AG20443 (cell line): ENCODE measurements at regions not wholly inside any gene's neighbourhood (a gene's known extent, or its start where the extent isn't known, plus 50 kb on each side); places are given as distances from the start of the nearest gene placed in this dataset.
A peak's percentile ranks its signal among the peaks of the same experiment; 100 is the strongest.

Source experiments
- DNase-seq: peaks from one replicate; pipeline ENCODE4 v3.0.0; 2012; ENCODE audit warnings: low spot score, mixed read lengths

DNA sequence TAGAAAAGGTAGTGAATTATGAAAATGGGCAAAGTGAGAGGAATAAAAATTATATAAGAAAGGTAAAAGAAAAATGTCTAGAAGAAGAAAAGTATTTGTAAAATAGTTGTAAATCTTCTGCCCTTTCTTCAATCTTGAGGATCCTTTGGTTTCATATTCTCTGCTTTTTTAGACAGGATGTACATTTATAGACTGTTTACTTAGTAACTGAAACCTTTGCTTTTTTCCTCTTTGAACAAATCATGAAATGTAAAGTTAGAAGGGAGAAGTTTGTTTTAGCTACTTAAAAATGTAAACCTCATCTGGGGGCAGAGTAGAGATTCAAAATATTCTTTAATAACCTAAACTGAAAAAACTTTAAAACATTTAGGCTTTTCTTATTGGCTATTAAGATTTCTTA lies 150.4 kb upstream of the ITGA4 start:
- DNase-seq: no peak

DNA sequence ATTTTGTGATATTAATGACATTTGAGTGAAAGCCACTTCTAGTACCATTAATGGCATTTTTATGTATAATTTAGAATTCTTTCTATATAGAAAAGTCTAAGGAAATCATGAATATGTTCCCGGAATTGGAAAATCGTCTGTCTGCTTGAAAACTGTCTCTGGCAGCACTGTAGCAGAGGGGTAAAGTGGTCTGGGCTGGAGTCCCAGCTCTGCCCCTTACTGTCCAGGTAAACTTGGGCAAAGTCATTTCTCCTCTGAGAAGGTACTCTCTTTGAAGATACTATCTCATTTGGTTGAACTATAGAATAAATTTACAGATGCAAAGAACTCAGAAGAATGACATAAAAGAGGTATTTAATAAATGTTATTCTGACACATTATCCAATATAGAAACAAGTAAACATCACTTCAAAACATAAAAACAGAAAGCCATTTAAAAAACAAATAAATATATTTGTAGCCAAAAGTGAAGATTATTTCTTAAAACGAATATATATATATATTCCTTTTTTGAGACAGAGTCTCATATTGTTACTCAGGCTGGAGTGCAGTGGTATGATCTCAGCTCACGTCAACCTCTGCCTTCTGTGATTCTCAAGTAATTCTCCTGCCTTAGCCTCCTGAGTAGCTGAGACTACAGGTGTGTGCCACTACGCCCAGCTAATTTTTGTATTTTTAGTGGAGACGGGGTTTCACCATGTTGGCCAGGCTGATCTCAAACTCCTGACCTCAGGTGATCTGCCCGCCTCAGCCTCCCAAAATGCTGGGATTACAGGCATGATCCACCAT lies 149.8 kb upstream of the ITGA4 start:
- DNase-seq: no peak

DNA sequence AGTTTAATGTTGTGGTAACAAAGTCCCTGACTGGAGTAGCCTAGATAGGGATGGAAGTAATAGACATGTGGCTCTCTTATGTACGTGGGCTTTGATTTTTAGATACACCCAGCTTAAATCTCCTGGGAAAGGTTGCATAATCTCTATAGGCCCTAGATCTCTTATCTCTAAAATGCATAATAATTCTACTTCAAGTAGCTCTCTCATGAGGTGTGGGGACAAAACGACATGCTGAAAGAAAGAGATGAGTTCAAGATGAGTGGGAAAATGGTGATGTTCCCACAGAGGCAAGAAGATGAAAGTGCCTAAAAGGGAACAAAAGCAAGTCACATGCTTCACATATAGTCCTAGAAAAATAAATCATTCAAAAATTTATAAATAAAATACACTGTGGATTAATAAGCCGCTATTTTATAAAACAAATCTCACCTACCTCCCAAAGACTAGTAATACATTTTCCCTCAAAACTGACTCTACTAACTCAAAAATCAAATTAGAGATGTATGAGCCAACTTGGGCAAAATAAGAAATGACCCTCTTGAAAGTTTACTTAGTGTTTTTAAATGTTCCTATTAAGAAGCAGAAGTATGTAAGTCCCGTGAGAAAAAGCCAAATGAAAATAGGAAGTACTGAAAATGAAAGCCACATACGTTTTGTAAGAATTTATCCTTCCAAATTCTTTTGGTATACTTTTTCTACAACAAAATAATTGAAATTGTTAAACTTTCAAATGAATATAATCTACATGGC lies 148.2 kb upstream of the ITGA4 start:
- no peak for DNase-seq

DNA sequence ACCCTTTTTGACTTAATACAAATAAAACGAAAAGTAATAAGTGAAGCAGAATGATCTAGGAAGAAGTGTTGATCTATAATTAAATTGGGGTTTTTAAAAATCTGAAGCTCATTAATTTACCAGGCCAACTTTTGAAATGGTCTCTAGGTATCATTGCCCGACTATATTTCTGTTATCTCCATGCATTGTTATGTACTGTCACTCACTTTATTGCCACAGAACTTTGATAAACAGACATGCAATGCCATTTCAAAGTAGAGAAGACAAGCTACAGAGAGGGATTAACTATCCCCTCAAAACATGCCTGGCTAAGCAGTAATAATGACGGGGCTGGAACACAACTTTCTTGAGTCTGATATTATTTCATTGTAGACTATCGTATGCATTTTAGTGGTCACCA lies 147.6 kb upstream of the ITGA4 start:
- DNase-seq: no peak

DNA sequence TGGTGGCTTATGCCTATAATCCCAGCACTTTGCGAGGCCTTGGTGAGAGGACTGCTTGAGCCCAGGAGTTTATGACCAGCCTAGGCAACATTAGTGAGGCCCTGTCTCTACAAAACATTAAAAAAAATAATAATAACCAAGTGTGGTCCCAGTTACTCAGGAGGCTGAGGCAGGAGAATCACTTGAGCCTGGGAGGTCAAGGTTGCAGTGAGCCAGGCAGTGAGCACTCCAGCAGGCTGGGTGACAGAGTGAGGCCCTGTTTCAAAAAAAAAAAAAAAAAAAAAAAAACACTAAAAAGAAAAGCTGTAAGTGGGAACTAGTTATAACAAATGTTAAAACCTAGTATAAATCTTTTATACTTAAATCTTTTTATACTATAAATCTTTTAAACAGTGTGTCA lies 146.2 kb upstream of the ITGA4 start:
- no peak for DNase-seq

DNA sequence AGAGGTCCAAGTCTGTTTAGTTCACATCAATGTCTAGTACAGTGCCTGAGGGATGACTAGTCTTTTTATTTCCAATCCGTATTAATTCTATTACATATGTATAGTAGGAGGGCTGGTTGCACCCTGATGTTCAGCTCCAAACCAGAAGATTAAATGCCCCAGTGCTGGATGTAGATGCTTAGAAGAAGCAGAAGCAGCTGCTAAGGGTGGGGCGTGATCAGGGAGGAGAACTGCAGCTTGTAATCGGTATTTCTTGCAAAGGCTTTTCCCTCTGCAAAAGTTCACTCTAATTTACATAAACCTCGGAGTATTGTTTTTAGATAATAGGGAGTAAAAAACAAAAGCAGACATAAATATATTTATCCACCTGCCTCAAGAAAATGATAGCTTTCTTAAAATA lies 145.3 kb upstream of the ITGA4 start:
- DNase-seq: no peak

DNA sequence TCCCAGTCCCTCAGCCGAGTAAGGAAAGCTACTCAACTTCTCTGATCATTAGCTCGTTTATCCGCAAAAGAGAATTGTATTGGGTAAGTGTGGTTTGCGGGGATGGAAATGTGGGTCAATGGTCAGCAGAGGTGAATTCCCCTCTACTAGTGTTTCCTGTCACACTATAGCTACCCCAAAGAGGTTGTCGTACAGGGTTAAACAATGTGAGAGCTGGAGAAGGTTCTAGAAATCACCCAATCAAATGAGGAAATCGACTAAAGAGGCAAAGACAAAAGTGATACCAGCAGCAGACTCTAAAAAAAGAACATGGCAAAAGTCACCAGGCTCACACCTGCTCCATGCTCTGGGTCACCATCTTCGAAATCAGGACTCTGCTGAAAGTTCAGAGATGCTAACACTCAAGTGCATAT lies 144.7 kb upstream of the ITGA4 start:
- no peak for DNase-seq

DNA sequence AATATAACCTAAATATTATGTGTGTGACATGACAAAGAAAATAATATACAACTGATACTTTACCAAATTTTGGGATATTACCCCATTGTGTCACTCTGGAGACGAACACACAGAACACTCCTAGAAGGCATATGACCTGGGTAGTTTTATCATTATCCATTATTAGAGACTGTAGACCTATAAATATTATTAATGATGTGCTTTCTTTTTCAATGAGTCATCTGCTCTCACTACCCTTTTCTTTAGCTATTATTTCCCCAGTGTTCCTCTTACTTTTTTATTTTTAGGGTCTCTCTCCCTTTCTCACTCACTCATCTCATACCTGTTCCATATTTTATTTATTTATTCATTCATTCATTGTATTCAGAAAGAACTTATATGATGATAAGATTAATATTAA lies 143.3 kb upstream of the ITGA4 start:
- DNase-seq: no peak

DNA sequence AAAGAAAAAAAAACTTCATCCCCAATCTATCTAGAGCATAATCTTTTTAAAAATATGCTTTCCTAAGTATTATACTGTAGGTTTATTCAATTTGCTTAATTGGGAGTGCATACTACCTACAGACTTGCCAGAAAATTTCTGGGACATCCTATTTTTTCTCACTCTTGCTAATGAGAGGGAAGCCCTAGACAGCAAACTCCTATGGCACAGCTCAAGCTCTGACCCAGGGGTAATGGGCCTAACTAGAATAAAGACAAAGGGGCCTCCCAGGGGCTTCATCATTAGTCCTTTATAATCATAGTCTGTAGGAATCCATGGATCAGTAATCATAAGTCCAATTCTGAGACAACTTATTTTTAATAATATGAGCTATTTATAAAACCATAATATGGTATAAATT lies 142.6 kb upstream of the ITGA4 start:
- DNase-seq: no peak

DNA sequence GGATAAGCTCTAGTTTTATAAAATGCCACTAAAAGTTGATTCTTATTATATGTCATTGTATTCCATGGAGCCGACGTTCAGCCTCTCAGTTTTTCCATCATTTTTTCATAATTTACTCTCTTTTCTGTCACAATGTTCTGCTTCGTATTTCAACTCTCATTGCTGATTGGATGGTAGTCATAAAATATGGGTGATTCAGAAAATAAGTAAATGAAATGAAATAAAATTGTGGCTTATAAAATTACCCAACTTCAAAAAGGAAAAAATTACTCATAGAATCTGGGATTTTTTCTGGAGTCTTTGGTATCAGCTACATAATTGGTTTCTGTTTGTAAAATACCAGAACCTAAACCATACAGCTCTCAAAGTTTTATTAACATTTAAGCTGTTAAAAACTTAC lies 139.7 kb upstream of the ITGA4 start:
- DNase-seq: peak; percentile 19

DNA sequence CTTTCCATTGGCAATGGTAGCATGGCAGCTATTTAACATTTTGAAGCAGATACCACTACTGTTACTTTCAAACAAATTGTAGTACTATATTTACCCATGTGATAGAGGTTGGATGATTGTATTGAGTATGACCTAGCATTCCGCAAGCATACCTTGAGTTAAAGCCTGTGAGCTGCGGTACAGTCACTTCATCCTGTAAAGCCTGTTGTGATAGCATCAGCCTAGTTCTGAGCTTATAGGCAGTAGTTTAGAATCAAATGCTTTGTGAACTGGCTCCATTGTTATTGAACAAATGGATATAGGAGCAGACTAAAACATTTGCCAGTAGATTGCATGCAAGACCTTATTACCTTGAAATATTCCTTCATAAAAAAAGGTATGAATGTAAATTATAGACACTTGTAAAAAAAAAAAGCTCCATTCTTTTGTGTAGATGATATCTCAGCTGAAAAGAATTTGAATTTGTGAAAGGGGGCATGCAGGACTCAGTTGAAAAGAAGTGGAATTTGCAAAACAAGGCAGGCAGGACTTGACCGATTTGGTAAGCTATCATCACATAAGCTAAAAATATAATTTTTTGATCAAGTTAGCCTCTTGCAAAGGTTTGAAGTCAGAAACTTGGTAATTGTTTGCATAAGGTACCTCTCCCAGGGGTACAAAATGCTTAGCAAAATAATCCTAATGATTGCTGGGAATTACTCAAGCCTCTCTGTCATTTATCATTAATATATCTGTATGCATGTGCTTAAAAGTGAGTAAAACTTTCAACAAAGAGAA lies 138.5 kb upstream of the ITGA4 start:
- no peak for DNase-seq

DNA sequence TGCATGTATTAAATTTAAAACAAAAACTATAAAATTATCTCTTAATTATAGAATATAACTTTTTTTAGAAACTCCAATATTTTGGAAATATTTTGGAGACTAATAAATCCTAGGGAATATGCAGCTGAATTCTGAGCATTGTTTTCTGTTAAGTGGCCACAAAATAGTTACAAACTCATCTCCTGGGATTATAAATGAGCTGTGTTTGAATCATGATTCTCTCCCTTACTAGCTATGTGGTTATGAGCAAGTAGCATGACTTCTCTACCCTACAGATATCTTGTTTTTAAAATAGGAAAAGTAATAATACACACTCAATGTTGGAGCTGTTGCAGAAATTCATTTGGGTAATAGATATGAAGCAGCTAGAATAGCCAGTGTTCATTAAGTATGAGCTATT lies 137.9 kb upstream of the ITGA4 start:
- peak; percentile 21 for DNase-seq

DNA sequence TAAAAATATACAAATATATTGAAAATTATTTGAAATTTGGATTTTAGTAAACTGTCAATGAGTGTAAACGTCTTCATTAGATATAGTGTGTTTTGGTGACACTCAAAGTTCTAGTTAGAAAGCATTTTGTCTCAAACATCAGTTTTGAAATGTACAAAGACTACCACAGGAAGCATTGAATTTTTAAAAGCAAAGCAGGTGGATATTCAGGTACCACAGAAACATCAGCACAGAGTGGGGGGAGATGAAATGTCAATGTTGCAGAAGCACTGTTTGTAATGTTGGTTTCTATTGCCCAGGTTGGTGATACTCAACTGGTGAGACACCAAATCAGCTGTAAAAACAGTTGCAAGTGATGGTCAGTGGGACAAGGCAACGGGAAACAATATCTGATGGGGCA lies 136.5 kb upstream of the ITGA4 start:
- no peak for DNase-seq

DNA sequence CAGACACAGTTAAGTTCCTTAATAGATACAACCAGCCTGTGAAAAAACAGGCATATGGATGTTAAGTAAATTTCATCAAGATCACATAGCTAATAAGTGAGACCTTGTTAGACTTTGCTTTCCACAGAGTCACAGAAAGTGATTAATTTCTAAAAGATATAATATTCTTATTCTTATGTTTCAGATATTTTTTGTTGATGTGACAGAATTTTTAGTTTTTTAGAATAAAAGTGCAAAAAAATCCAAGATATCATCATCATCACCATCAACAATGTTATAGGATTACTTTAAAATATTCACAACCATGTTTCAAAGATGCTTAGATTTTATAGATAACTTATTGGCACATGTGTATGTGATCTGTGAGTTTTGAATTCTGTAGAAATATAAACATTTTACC lies 132.3 kb upstream of the ITGA4 start:
- no peak for DNase-seq

DNA sequence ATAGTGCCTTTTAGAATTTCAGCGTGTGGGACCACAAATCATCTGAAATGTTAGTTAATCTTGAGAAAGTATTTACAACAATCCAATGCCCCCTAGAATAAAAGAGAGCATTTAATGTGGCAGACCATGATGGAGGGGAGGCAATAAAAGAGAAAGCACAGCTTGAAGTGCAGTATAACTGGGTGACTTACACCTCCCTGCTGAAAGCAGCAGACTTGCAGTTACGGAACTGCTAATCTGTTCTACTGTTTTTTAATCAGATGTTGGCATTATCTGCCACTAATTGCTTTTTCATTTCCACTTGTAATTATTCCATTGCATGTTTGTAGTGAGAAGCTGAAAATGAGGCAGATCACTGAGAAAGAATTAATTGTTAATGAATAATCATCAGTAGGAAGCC lies 130.5 kb upstream of the ITGA4 start:
- no peak for DNase-seq

DNA sequence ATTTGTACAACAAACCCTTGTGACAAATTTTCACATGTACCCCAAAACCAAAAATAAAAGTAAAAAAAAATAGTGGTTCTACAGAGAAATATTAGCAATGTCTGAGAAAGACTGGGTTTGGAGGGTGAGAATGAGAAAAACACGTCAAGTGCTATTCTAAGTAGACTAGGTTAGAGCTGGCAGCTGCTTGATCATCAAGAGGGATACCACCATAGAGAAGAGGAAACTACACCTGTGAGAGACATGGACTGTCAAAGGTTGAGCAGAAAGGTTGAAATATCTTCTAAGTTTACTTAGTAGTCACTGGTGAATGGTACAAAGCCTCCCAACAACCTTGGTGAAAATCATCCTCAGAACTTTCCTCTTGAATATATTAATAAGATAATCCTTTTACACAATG lies 126.9 kb upstream of the ITGA4 start:
- DNase-seq: no peak

DNA sequence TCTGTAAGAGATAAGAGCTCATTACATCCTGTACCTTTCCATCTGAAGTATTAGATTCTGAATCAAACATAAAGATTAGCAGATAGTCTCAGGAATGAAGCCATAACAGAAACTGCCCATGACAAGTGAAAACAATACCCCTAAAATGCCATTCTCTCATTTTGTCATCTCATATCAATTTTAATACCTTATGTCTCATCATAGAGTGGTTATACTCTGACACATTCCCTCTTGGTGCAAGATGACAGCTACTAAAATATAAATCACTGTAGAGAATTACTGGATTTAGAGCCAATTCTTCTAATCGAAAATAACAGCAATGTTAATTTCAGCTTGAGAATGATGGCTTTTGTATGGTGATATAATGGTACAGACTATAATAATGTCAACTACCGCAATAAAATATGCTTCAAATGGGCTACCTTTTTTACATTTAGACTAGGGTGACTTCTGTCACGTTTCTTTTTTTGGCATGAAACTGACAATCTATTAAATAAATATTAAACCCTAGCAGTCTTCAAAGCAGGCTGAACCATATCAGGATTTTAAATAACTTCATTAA lies 125.1 kb upstream of the ITGA4 start:
- DNase-seq: no peak

DNA sequence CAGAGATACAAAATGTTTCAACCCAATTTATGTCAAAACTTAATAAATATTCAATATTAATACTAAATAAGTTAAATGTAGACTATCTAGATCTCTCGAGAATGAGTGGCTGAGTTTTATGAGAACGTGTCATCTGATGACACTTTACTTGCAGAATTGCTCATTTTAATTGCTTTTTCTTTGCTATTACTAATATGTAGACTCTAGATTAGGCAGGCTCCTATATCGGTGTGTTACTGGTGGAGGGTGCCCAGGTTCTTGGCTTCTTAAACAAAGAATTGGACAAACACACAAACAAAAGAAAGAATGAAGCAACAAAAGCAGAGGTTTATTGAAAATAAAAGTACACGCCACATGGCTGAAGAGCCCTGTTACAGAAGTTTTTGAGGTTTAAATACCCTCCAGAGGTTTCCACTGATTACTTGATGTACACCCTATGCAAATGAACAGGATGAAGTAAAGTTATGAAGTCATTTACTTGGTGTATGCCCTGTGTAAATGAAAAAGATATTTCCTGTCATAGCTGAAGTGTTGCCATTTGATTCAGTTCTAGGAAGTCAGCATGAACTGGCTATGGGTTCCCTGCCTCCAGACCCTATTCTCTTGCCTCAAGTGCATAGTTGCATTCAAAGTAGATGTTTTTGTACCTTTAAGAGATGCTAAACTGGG lies 122.9 kb upstream of the ITGA4 start:
- DNase-seq: no peak

DNA sequence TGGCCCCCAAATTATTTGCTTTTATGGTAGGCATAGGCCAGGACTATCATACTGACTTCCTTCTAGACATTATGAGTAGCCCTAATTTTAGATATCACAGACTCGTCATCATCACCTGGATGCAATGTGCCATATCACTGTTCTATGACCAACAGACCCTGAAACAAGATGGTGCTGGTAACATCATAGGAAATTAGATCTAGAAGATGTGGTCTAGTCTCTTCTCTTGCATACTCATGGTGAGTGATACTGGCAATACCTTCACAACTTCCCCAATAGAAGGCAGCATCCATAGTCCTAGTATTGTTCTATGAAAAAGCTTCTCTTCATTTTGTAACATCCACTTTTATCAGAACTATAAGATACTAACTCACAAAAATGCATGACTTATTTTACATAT lies 116.3 kb upstream of the ITGA4 start:
- DNase-seq: no peak

DNA sequence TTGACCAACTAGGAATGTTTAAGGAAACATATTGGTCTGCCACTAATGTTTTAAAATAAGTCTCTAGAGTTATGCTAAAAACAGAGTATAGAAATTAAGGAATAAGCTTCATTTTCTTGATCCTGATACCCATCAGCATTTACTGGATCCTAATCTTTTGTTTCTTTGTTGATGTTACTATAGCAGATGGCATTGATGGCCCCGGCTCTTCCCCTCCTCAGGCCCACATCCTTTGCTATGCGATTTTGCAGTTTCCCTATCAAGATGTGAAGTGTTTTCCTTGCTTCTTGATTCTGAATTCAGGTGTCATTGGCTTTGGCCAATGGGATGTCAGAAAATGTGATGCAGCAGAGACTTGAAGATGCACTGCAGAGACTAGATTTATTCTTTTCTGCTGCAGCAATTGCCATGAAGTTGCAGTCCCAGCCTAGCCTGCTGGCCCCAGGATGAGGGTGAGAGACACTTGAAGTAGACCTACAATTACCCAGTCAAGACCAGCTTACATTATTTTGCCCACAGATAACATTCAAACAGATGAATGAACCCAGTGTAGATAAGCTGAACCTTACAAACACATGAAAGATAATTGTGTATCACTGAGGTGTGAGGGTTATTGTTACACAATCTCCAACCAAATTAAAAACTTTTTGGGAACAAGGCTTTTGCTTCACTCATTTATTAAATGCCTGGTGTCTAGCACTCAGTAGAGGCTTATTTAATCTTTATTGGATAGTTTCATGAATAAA lies 115.2 kb upstream of the ITGA4 start:
- no peak for DNase-seq

DNA sequence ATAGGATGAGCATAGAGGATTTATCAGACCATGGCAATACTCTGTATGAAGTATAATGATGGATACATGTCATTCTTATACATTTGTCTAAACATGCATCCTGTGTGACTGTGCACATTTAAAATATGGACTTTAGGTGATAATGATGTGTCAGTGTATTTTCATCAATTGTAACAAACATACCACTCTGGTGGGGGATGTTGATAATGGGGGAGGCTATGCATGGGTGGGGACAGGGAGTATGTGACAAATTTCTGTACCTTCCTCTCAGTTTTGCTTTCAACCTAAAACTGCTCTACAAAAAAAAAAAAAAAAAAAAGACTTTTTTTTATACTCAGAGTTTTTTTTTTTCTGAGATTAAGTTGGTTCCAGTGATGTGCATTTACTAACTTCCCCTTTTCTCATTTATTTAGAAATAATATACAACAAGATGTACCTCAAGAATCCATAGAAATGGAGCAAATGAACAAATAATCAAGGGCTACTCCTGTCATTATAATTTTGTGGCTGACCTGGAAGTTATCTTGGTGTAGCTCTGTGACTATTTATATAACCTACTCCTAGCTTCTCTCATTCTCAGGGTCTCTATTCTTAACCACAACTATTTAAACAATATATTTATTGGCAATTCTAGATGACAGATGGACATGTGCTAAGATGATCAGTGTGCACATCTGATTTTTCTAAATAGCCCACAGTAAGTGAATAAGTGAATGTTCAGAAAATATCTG lies 108.9 kb upstream of the ITGA4 start:
- DNase-seq: no peak
